GM12872 (cell line): ENCODE measurements at regions not wholly inside any gene's neighbourhood (a gene's known extent, or its start where the extent isn't known, plus 50 kb on each side); places are given as distances from the start of the nearest gene placed in this dataset.

Source experiments
- CTCF ChIP-seq: IDR thresholded peaks from 3 replicates; pipeline ENCODE4 v1.5.1; 2011; ENCODE audit warnings: low read depth, mild to moderate bottlenecking, low read length, moderate library complexity; ENCODE audit not compliant: insufficient read depth

- TF ChIP-seq CTCF, result no peak
These were observed 81.4 kb downstream of the RERGL start for GRCh38 chr12:18008642-18009041.

GRCh38 chr12:17999174-17999801 is 90.7 kb downstream of the RERGL start:
- TF ChIP-seq CTCF, result no peak

GRCh38 chr12:17992002-17992656 is 97.9 kb downstream of the RERGL start:
- TF ChIP-seq CTCF, result peak; percentile 72

- TF ChIP-seq CTCF, result no peak
These were observed 107.4 kb downstream of the RERGL start for GRCh38 chr12:17982556-17982955.

- 0 out of 3 replicates have a peak, but pooled peaks have one; percentile 16 for TF ChIP-seq CTCF
These were observed 113.8 kb downstream of the RERGL start for GRCh38 chr12:17976202-17976601.

GRCh38 chr12:17975763-17976162 is 114.2 kb downstream of the RERGL start:
- TF ChIP-seq CTCF, result no peak

- no peak for TF ChIP-seq CTCF
These were observed 114.8 kb downstream of the RERGL start for GRCh38 chr12:17975239-17975638.
